ENCODE measurements at regions not wholly inside any gene's neighbourhood (a gene's known extent, or its start where the extent isn't known, plus 50 kb on each side); places are given as distances from the start of the nearest gene placed in this dataset.

DNA sequence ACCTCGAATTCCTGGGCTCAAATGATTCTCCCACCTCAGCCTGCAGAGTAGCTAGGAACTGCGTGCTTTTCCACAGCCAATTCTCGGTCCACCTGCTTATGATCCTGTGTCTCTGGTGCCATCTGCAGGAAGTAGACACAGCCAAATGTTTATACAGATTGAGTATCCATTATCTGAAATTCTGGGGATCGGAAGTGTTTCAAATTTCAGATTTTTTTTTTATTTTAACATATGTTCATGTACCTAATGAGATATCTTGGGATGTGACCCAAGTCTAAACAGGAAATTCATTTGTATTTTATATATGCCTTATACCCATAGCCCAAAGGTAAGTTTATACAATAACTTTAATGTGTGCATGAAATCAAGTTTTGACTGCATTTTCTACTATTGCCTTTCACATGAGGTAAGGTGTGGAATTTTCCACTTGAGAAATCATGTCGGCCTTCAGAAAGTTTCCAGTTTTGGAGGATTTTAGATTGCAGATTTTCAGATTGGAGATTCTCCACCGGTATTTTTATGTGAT, 89.5 kb downstream of the ESM1 start:
- H3K27me3 Mint-ChIP-seq: peaks cover 70% of the 10 kb centered on the region
- H3K27ac Mint-ChIP-seq: no peak overlapping the region
- no peaks in the 10 kb centered on the region for H3K36me3 Mint-ChIP-seq
- H3K4me3 Mint-ChIP-seq: peak overlapping the region; percentile 40
- H3K9me3 Mint-ChIP-seq: no peaks in the 10 kb centered on the region
- peaks cover 6% of the 10 kb centered on the region for H3K4me1 Mint-ChIP-seq
- no peak for ATAC-seq

- H3K36me3 Mint-ChIP-seq: no peaks in the 10 kb centered on the region
- no peaks in the 10 kb centered on the region for H3K9me3 Mint-ChIP-seq
- H3K4me3 Mint-ChIP-seq: peak overlapping the region; percentile 40
- no peak for ATAC-seq
- H3K27ac Mint-ChIP-seq: no peak overlapping the region
- peaks cover 71% of the 10 kb centered on the region for H3K27me3 Mint-ChIP-seq
- peaks cover 6% of the 10 kb centered on the region for H3K4me1 Mint-ChIP-seq
Measured at GRCh38 chr5:54894957-54895815, 90.2 kb downstream of the ESM1 start.

GRCh38 chr5:54889826-54890225, 95.6 kb downstream of the ESM1 start:
- Mint-ChIP-seq H3K4me3 (no peak overlapping the region), H3K27ac (no peak overlapping the region), H3K4me1 (peaks cover 4% of the 10 kb centered on the region), H3K9me3 (no peaks in the 10 kb centered on the region), H3K36me3 (no peaks in the 10 kb centered on the region), H3K27me3 (peaks cover 86% of the 10 kb centered on the region)
- ATAC-seq: no peak

DNA sequence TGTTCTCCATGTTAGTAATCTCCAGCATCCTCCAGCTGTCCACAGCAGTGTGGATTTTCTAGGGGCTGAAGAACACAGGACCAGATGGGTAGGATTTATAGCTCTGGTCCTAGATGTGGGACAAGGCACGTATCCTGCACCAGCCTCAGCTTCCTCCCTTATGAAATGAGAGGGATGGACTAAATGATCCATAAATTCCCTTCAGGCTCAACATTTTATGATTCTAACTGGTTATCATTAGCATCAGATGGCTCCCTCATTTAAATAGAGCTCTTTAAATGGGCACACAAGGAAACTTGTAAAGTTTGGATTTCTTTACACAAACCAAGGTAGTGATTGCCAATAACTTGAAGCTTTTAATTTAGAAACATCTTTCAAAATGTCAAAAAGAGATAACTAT, 97.7 kb downstream of the ESM1 start:
- H3K27ac Mint-ChIP-seq: no peak overlapping the region
- peaks cover 5% of the 10 kb centered on the region for H3K36me3 Mint-ChIP-seq
- H3K9me3 Mint-ChIP-seq: no peaks in the 10 kb centered on the region
- peaks cover 96% of the 10 kb centered on the region for H3K27me3 Mint-ChIP-seq
- peaks cover 14% of the 10 kb centered on the region for H3K4me1 Mint-ChIP-seq
- no peak overlapping the region for H3K4me3 Mint-ChIP-seq
- no peak for ATAC-seq

DNA sequence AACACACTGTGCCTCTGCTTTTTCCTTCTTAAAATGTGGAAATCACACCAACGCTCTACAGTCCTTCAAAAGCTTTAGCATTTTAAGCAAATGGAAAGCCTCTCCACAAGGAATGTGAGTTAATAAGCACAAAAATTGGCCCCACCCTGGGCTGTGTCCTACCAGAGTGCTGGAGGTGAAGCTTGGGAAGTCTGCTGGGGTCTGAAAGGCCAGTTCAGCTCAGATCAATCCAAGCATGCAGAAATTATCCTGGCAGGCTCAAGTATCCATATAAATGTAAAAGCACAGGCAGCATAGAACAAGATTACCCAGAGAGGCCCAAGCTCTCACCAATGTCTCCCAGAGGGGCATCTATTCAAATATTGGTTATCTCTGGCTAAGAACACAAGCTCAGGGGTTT, 98.5 kb downstream of the ESM1 start:
- no peak for ATAC-seq
- Mint-ChIP-seq H3K9me3 (no peaks in the 10 kb centered on the region), H3K4me3 (no peak overlapping the region), H3K27me3 (peaks cover 96% of the 10 kb centered on the region), H3K4me1 (peaks cover 14% of the 10 kb centered on the region), H3K27ac (no peak overlapping the region), H3K36me3 (peaks cover 5% of the 10 kb centered on the region)

GRCh38 chr5:54885636-54886035, 99.8 kb downstream of the ESM1 start:
- Mint-ChIP-seq H3K9me3 (peaks cover 3% of the 10 kb centered on the region), H3K4me3 (no peak overlapping the region), H3K27ac (no peak overlapping the region), H3K36me3 (peaks cover 5% of the 10 kb centered on the region), H3K27me3 (peaks cover 97% of the 10 kb centered on the region), H3K4me1 (peaks cover 14% of the 10 kb centered on the region)
- ATAC-seq: no peak

DNA sequence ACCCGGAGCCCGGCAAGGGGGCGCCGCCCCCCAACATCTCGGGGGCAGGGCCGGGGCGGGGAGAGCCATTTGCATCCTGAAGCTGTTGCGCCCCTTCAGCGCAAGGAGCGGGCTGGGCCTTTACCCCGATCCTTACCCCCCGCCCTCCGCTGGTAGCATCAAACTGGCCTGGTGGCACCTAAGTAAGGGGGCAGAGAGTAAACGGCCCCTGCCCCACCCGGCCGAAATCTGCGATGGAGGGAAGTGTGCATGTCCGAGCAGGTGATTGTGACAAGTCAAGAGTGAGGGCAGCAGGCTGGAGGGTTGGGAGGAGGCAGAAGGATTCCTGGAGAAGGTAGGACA, 101.2 kb downstream of the ESM1 start:
- Mint-ChIP-seq H3K4me1 (peaks cover 10% of the 10 kb centered on the region), H3K9me3 (peaks cover 3% of the 10 kb centered on the region), H3K27ac (no peak overlapping the region), H3K4me3 (no peak overlapping the region), H3K27me3 (peaks cover 91% of the 10 kb centered on the region), H3K36me3 (peaks cover 5% of the 10 kb centered on the region)
- ATAC-seq: no peak

DNA sequence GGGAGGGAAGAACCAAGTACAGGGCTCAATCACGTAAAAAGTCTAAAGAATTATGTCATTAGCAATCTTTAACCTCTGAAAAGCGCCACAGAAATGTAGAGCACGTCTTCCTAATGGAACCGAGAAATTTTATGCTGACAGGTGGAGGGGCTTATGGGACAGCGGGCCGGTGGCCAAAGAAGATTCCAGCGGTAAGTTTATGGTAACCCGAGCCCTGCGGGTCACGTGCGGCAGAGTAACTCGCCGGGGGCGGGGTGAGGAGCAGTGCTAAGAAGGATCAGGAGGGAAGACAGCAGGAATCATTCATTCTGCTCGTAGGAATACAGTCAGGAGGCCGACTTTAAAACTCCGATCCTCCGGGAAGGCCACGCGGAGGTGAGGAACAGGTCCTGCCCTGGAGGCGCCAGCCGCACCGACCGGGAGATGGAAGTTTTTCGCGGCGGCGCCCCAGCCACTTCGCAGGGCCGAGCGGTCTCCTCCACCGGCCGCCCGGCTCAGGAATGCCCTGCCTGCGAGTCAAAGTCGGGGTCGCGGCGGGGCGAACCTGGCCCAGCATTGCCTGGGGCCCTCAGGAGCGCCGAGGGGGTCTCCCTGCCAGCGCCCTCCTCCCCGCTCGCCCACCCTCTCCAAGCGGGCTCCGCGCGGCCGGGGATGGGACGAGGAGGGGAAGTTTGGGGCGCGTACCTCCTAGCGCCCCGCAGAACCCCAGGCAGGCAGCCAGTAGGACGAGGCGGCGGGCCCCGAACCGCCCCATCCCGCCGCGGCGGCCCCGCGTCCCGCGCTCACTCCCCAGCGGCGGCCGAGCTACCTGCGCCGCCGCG, 101.8 kb downstream of the ESM1 start:
- no peak for ATAC-seq
- H3K27me3 Mint-ChIP-seq: peaks cover 87% of the 10 kb centered on the region
- peaks cover 5% of the 10 kb centered on the region for H3K36me3 Mint-ChIP-seq
- peaks cover 10% of the 10 kb centered on the region for H3K4me1 Mint-ChIP-seq
- peaks cover 3% of the 10 kb centered on the region for H3K9me3 Mint-ChIP-seq
- H3K27ac Mint-ChIP-seq: no peak overlapping the region
- H3K4me3 Mint-ChIP-seq: peak overlapping the region; percentile 79

DNA sequence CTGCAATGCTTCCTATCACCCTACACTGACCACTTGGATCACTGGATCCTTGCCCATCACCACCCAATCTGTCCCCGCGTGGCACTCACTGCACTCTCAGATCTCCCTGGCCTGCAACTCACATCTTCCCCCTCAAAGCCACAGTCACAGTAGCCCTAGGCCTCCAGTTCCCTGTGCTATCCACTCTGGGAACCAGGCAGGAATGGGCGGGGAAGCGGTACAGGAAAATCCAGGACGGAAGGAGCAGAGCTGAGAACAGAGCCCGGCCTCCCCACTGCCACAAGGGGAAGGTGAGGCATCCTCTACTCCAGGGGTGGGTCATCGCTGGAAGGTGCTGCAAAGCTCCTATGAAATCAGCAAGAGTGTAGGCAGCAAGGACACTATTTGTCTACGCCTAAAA, 102.6 kb downstream of the ESM1 start:
- no peak for ATAC-seq
- Mint-ChIP-seq H3K27me3 (peaks cover 80% of the 10 kb centered on the region), H3K4me3 (peak overlapping the region; percentile 79), H3K36me3 (peaks cover 5% of the 10 kb centered on the region), H3K9me3 (peaks cover 3% of the 10 kb centered on the region), H3K27ac (no peak overlapping the region), H3K4me1 (peaks cover 10% of the 10 kb centered on the region)

DNA sequence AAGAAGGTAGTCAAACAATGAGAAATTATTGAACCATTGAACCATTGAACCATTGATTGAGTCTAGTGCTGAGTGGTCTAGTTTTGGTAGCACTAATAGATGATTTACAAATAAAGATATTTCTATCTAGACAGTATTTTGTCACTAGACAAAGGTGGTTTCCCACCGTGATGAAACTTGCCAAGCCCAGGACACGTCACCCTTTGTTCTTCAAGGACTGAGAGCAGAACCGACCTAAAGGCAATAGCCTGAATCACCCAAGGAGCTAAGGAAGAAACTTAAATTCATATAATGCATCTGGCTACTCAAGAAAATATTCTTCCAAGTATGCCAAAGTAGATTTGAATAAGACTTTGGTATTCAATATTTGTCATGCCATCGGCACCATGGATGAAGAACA, 103.3 kb downstream of the ESM1 start:
- Mint-ChIP-seq H3K36me3 (peaks cover 5% of the 10 kb centered on the region), H3K9me3 (peaks cover 3% of the 10 kb centered on the region), H3K4me1 (peaks cover 10% of the 10 kb centered on the region), H3K4me3 (no peak overlapping the region), H3K27ac (no peak overlapping the region), H3K27me3 (peaks cover 76% of the 10 kb centered on the region)
- no peak for ATAC-seq

- H3K9me3 Mint-ChIP-seq: peaks cover 3% of the 10 kb centered on the region
- no peak overlapping the region for H3K4me3 Mint-ChIP-seq
- H3K4me1 Mint-ChIP-seq: peaks cover 10% of the 10 kb centered on the region
- peak; percentile 57 for ATAC-seq
- no peak overlapping the region for H3K27ac Mint-ChIP-seq
- H3K36me3 Mint-ChIP-seq: peaks cover 5% of the 10 kb centered on the region
- peaks cover 76% of the 10 kb centered on the region for H3K27me3 Mint-ChIP-seq
Measured at GRCh38 chr5:54881286-54882005, 103.9 kb downstream of the ESM1 start.

DNA sequence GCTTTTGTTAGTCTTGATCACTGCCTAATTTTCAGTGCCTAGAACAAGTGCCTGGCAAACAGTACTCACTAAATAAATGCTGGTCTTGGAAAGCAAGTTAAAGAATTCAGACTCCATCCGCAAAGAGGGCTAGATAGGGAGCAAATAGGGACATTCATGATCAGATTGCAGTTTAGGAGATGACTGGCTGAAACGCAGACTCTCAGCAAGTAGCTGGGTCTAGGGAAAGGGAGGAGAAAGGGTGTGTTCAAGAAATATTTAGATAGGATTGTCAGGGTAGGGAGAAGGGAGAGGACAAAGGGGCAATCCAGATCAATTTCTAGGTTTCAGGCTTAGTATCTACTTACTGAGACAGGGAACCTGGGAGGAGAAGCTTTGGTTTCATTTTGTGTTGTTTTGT, 108.4 kb downstream of the ESM1 start:
- Mint-ChIP-seq H3K27me3 (peaks cover 48% of the 10 kb centered on the region), H3K4me3 (no peak overlapping the region), H3K4me1 (no peaks in the 10 kb centered on the region)

DNA sequence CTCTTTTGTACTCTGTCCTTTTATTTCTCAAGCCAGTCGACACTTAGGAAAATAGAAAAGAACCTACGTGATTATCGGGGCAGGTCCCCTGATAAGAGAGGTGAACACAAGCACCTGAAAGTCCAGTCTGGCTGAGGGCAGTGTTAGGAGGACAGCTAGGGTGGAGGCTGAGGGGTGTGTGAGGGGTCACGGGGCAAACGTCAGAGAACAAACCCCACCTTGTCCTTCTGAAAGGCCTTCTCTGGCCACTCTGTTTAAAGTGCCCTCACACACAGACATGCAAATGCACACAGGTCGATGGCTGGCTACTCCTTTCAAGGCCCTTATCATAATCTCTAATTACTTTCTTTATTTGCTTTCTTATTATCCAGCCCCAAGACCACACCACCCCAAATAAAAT, 108.8 kb downstream of the ESM1 start:
- Mint-ChIP-seq H3K4me3 (no peak overlapping the region), H3K27me3 (peaks cover 48% of the 10 kb centered on the region), H3K36me3 (no peaks in the 10 kb centered on the region), H3K27ac (no peak overlapping the region), H3K9me3 (peaks cover 3% of the 10 kb centered on the region), H3K4me1 (no peaks in the 10 kb centered on the region)
- no peak for ATAC-seq

More for the DNA sequence above, 108.4 kb downstream of the ESM1 start:
- Mint-ChIP-seq H3K36me3 (no peaks in the 10 kb centered on the region), H3K9me3 (peaks cover 3% of the 10 kb centered on the region), H3K27ac (no peak overlapping the region)
- ATAC-seq: no peak

GRCh38 chr5:54874337-54875021, 110.9 kb downstream of the ESM1 start:
- H3K27ac Mint-ChIP-seq: no peak overlapping the region
- no peak for ATAC-seq
- no peak overlapping the region for H3K4me3 Mint-ChIP-seq
- no peaks in the 10 kb centered on the region for H3K36me3 Mint-ChIP-seq
- H3K27me3 Mint-ChIP-seq: peaks cover 38% of the 10 kb centered on the region
- H3K4me1 Mint-ChIP-seq: no peaks in the 10 kb centered on the region
- H3K9me3 Mint-ChIP-seq: no peaks in the 10 kb centered on the region

- Mint-ChIP-seq H3K4me1 (no peaks in the 10 kb centered on the region), H3K9me3 (no peaks in the 10 kb centered on the region), H3K27me3 (peaks cover 38% of the 10 kb centered on the region), H3K36me3 (no peaks in the 10 kb centered on the region), H3K4me3 (no peak overlapping the region), H3K27ac (no peak overlapping the region)
- no peak for ATAC-seq
Measured at GRCh38 chr5:54873691-54874090, 111.7 kb downstream of the ESM1 start.

All from stimulated activated memory B cell treated with anti-CD40 and anti-IgM and Interleukin-4, amounts not matched to agents 10 μg/mL and 1 μg/mL and 100 μg/mL, for 72 hours (primary cell).